ENCODE measurements at regions not wholly inside any gene's neighbourhood (a gene's known extent, or its start where the extent isn't known, plus 50 kb on each side); places are given as distances from the start of the nearest gene placed in this dataset.

- no peak for TF ChIP-seq CTCF (IDR thresholded peaks at IDR 0.05)
- no peak for TF ChIP-seq EP300 (IDR thresholded peaks at IDR 0.05)
- TF ChIP-seq POLR2AphosphoS5 (IDR thresholded peaks at IDR 0.05) = no peak
- TF ChIP-seq POLR2A (IDR thresholded peaks at IDR 0.05) = no peak
Measured at GRCh38 chr1:37270639-37271038, 203.7 kb upstream of the ZC3H12A start.
